Keratinocyte (primary cell): ENCODE measurements at regions not wholly inside any gene's neighbourhood (a gene's known extent, or its start where the extent isn't known, plus 50 kb on each side); places are given as distances from the start of the nearest gene placed in this dataset.

Source experiments
- DNase-seq: peaks from one replicate; pipeline ENCODE4 v3.0.0-alpha.2; 2011; ENCODE audit warnings: low read depth, missing footprints, low spot score
- FAIRE-seq: peaks from 2 replicates; lab custom pipeline; 2011; peaks lifted over from hg19 to GRCh38; lab: Jason Lieb, UNC
- H2AFZ ChIP-seq: 2 replicates; pipeline ENCODE4 v1.6.0; 2012; ENCODE audit warnings: low read length, control low read depth, inconsistent platforms; ENCODE audit not compliant: control insufficient read depth
- H3K27ac ChIP-seq: 2 replicates; pipeline ENCODE4 v1.5.1; 2011; ENCODE audit warnings: low read length; ENCODE audit not compliant: control insufficient read depth, insufficient read depth
- H3K27me3 ChIP-seq: 3 replicates; pipeline ENCODE4 v1.6.0; 2011; ENCODE audit warnings: low read length; ENCODE audit not compliant: control insufficient read depth, insufficient read depth; ENCODE audit errors: extremely low read depth
- H3K36me3 ChIP-seq, 2 experiments: 2 replicates in 1 of 2; 3 replicates in 1 of 2; pipeline ENCODE4 v1.5.1; 2011; ENCODE audit warnings: low read length in 2 of 2, mild to moderate bottlenecking in 1 of 2; ENCODE audit not compliant: control insufficient read depth in 2 of 2, insufficient read depth in 2 of 2; ENCODE audit errors: extremely low read depth in 1 of 2
- H3K4me1 ChIP-seq: 3 replicates; pipeline ENCODE4 v1.5.1; 2011; ENCODE audit warnings: low read length; ENCODE audit not compliant: control insufficient read depth, insufficient read depth; ENCODE audit errors: extremely low read depth
- H3K4me2 ChIP-seq: 3 replicates; pipeline ENCODE4 v1.6.0; 2011; ENCODE audit warnings: low read depth, low read length; ENCODE audit not compliant: control insufficient read depth, insufficient read depth; ENCODE audit errors: extremely low read depth
- H3K4me3 ChIP-seq, 3 experiments: fragments of 200-600 bp in 1 of 3; sonication (generic) in 1 of 3; 2 replicates in 2 of 3; 3 replicates in 1 of 3; pipeline ENCODE4 v1.5.1; 2011 to 2016; ENCODE audit warnings: low read length in 3 of 3, mild to moderate bottlenecking in 3 of 3, control low read depth in 2 of 3, inconsistent platforms in 1 of 3, low read depth in 1 of 3, mixed read lengths in 1 of 3, mixed run types in 1 of 3, moderate library complexity in 1 of 3; ENCODE audit not compliant: control insufficient read depth in 2 of 3, insufficient read depth in 2 of 3; ENCODE audit errors: extremely low read depth in 1 of 3
- H3K79me2 ChIP-seq: 2 replicates; pipeline ENCODE4 v1.6.0; 2012; ENCODE audit warnings: low read length; ENCODE audit not compliant: control insufficient read depth, insufficient read depth
- H3K9ac ChIP-seq: 3 replicates; pipeline ENCODE4 v1.6.0; 2011; ENCODE audit warnings: low read length; ENCODE audit not compliant: control insufficient read depth, insufficient read depth; ENCODE audit errors: extremely low read depth
- H3K9me1 ChIP-seq: 3 replicates; pipeline ENCODE4 v1.6.0; 2011; ENCODE audit warnings: low read length; ENCODE audit not compliant: control insufficient read depth, insufficient read depth; ENCODE audit errors: extremely low read depth
- H3K9me3 ChIP-seq: 2 replicates; pipeline ENCODE4 v1.5.1; 2012; ENCODE audit warnings: low read depth, low read length; ENCODE audit not compliant: control insufficient read depth
- H4K20me1 ChIP-seq: 3 replicates; pipeline ENCODE4 v1.6.0; 2011; ENCODE audit warnings: low read length; ENCODE audit not compliant: control insufficient read depth, insufficient read depth; ENCODE audit errors: extremely low read depth
- CTCF ChIP-seq, 3 experiments: IDR thresholded peaks in 1 of 3; conservative IDR thresholded peaks in 1 of 3; optimal IDR thresholded peaks in 1 of 3; 2 replicates in 2 of 3; 3 replicates in 1 of 3; pipeline versions ENCODE3 to v1.5.1; 2011; ENCODE audit warnings: low read length in 3 of 3, mild to moderate bottlenecking in 3 of 3, moderate library complexity in 2 of 3, control low read depth in 1 of 3, inconsistent platforms in 1 of 3; ENCODE audit not compliant: insufficient read depth in 2 of 3; ENCODE audit errors: extremely low read depth in 1 of 3
- EZH2 ChIP-seq: IDR thresholded peaks from one replicate; pipeline ENCODE4 v1.6.1; 2012; ENCODE audit warnings: inconsistent platforms, mild to moderate bottlenecking, low read length, moderate library complexity
- dilution Hi-C: fragments of 300-500 bp; cut with MboI; formaldehyde crosslinking; loops from one replicate; pipeline ENCODE4 v1.7.0; 2020; ENCODE audit warnings: low sequenced_read_pairs; ENCODE audit not compliant: extremely low pct_ligation_motif_present

GRCh38 chr2:117411983-117412382, 402.5 kb upstream of the DDX18 start:
- no peaks in the 10 kb centered on the region for H3K9me1 ChIP-seq
- no peak for DNase-seq
- TF ChIP-seq CTCF (optimal IDR thresholded peaks at IDR 0.05 in 1 of 3, IDR thresholded peaks at IDR 0.05 in 1 of 3, conservative IDR thresholded peaks at IDR 0.05 in 1 of 3; ENCODE audit: extremely low read depth in 1 of 3, insufficient read depth in 2 of 3, low read length in 3 of 3) (no peak), EZH2 (no peak)
- H3K27ac ChIP-seq, result no peak overlapping the region
- no peak for FAIRE-seq
- no peaks in the 10 kb centered on the region for H3K36me3 ChIP-seq
- H3K79me2 ChIP-seq, result no peaks in the 10 kb centered on the region
- no peak overlapping the region for H3K9ac ChIP-seq
- dilution Hi-C loops, result no loop called here
- no peaks in the 10 kb centered on the region for H3K27me3 ChIP-seq
- H3K9me3 ChIP-seq, result no peaks in the 10 kb centered on the region
- no peaks in the 10 kb centered on the region for H3K4me1 ChIP-seq
- no peak overlapping the region for H3K4me2 ChIP-seq
- no peak overlapping the region for H3K4me3 ChIP-seq
- no peak overlapping the region for H2AFZ ChIP-seq
- H4K20me1 ChIP-seq, result no peaks in the 10 kb centered on the region

DNA sequence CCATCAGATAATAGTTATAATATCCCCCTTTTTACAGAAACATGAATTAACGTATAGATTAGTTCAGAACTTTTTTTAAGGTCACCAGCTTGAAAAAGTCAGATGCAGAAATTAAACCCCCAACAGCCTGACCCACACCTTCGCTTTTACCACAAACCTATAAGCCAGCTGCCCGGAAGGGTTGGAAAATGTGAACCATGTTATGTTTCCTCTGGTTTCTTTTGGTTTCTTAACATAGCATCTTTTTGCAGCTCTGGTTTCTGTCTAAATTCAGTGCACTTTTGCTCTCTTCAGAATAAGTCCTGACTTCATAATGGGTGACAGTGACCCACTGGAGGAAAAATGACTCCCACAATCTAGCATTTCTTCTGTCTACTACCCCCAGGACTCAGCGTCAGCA, 381.7 kb upstream of the DDX18 start:
- H3K27me3 ChIP-seq, result no peaks in the 10 kb centered on the region
- dilution Hi-C loops, result no loop called here
- H3K27ac ChIP-seq, result no peak overlapping the region
- no peak for FAIRE-seq
- TF ChIP-seq EZH2, result no peak
- no peak for TF ChIP-seq CTCF (optimal IDR thresholded peaks at IDR 0.05 in 1 of 3, IDR thresholded peaks at IDR 0.05 in 1 of 3, conservative IDR thresholded peaks at IDR 0.05 in 1 of 3; ENCODE audit: extremely low read depth in 1 of 3, insufficient read depth in 2 of 3, low read length in 3 of 3)
- H2AFZ ChIP-seq, result no peak overlapping the region
- H3K9me3 ChIP-seq, result no peaks in the 10 kb centered on the region
- no peak overlapping the region for H3K4me2 ChIP-seq
- DNase-seq, result no peak
- no peak overlapping the region for H3K9ac ChIP-seq
- H3K4me3 ChIP-seq, result no peak overlapping the region
- H3K79me2 ChIP-seq, result no peaks in the 10 kb centered on the region
- no peaks in the 10 kb centered on the region for H3K9me1 ChIP-seq
- no peaks in the 10 kb centered on the region for H3K36me3 ChIP-seq
- no peaks in the 10 kb centered on the region for H4K20me1 ChIP-seq
- H3K4me1 ChIP-seq, result no peaks in the 10 kb centered on the region
